Fibroblast of lung (primary cell): ENCODE measurements at regions not wholly inside any gene's neighbourhood (a gene's known extent, or its start where the extent isn't known, plus 50 kb on each side); places are given as distances from the start of the nearest gene placed in this dataset.

ENCODE experiments used
- DNase-seq, 2 donors: peaks; one replicate each; pipeline versions ENCODE4 v3.0.0 to v3.0.0-alpha.2; 2010; ENCODE audit warnings: low read depth in 2 of 2
- H2AFZ ChIP-seq: 2 replicates; pipeline ENCODE4 v1.5.1; 2012; ENCODE audit warnings: low read length, control low read depth, inconsistent platforms
- H3K27ac ChIP-seq: 2 replicates; pipeline ENCODE4 v1.5.1; 2011; ENCODE audit warnings: low read length, control low read depth; ENCODE audit not compliant: insufficient read depth
- H3K27me3 ChIP-seq: 2 replicates; pipeline ENCODE4 v1.5.1; 2011; ENCODE audit warnings: mild to moderate bottlenecking, low read length; ENCODE audit not compliant: control insufficient read depth, insufficient read depth
- H3K36me3 ChIP-seq: 2 replicates; pipeline ENCODE4 v1.5.1; 2011; ENCODE audit warnings: low read length; ENCODE audit not compliant: control insufficient read depth, insufficient read depth
- H3K4me1 ChIP-seq: 2 replicates; pipeline ENCODE4 v1.5.1; 2011; ENCODE audit warnings: low read length; ENCODE audit not compliant: control insufficient read depth, insufficient read depth; ENCODE audit errors: extremely low read depth
- H3K4me2 ChIP-seq: 2 replicates; pipeline ENCODE4 v1.5.1; 2011; ENCODE audit warnings: low read length, control low read depth; ENCODE audit not compliant: insufficient read depth; ENCODE audit errors: extremely low read depth
- H3K4me3 ChIP-seq, 4 experiments: fragments of 200-600 bp in 1 of 4; sonication (generic) in 1 of 4; replicated peaks in 1 of 4; 2 replicates each; pipeline ENCODE4 v1.5.1; 2011 to 2016; ENCODE audit warnings: low read length in 4 of 4, low read depth in 3 of 4, mild to moderate bottlenecking in 3 of 4, control low read depth in 2 of 4, inconsistent platforms in 1 of 4, mixed read lengths in 1 of 4; ENCODE audit not compliant: insufficient read depth in 1 of 4; ENCODE audit errors: control extremely low read depth in 1 of 4
- H3K79me2 ChIP-seq: 2 replicates; pipeline ENCODE4 v1.5.1; 2012; ENCODE audit warnings: mild to moderate bottlenecking, low read length, inconsistent platforms; ENCODE audit not compliant: control insufficient read depth, insufficient read depth
- H3K9ac ChIP-seq: 2 replicates; pipeline ENCODE4 v1.5.1; 2011; ENCODE audit warnings: mild to moderate bottlenecking, low read length, control low read depth; ENCODE audit not compliant: insufficient read depth
- H3K9me3 ChIP-seq: 2 replicates; pipeline ENCODE4 v1.5.1; 2012; ENCODE audit warnings: low read depth, low read length; ENCODE audit not compliant: control insufficient read depth, insufficient read depth
- H4K20me1 ChIP-seq: 2 replicates; pipeline ENCODE4 v1.5.1; 2011; ENCODE audit warnings: low read length; ENCODE audit not compliant: control insufficient read depth, insufficient read depth; ENCODE audit errors: extremely low read depth
- EZH2 ChIP-seq: IDR thresholded peaks from 2 replicates; pipeline ENCODE4 v1.5.1; 2012; ENCODE audit warnings: low read length, control low read depth, mild to moderate bottlenecking; ENCODE audit errors: missing control alignments
- TF ChIP-seq, protein P1 (sequence below), 2 donors: IDR thresholded peaks in 1 of 2; conservative IDR thresholded peaks in 1 of 2; 1 replicate in 1 of 2; 2 replicates in 1 of 2; pipeline ENCODE4 v1.5.1; 2011 to 2012; ENCODE audit warnings: low read length in 2 of 2, control low read depth in 1 of 2, inconsistent platforms in 1 of 2, low read depth in 1 of 2, mild to moderate bottlenecking in 1 of 2

DNA sequence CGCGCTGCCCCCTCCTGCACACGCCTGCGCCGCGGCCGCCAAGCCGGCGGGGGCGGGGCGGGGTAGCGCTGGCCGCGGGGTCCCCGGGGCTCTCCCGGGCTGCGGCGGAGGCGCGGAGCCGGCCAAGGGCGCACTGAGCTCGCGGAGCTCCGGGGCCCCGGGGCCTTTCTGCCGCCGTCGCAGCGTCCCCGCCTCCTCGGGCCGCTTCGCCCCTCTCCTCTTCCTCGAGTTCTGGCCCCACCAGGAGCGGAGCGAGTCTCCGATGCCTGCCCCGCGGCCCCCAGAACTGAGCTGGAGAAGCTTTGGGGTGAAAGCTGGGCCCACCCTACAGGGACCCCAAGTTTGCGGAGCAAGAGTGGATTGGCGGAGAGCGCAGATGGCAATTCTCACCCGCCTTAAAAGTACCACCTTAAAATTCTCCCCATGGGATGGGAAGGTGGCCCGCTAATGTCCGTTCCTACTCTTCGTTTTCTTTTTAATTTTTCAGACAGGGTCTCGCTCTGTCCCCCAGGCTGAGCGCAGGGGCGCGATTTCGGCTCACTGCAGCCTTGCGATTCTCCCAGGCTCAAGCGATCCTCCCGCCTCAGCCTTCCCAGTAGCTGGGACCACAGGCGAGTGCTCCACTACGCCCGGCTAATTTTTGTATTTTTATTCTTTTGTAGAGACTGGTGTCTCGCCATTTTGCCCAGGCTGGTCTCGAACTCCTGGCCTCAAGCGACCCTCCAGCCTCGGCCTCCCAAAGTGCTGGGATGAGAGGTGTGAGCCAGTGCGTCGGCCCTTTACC is 129.6 kb downstream of the NDUFA12 start:
- Histone ChIP-seq H3K4me1 (no peaks in the 10 kb centered on the region), H3K4me3 (peak overlapping the region in 2 of 4 experiments; percentile 30 to 41), H3K4me2 (peak overlapping the region; percentile 35), H3K9me3 (no peaks in the 10 kb centered on the region), H3K27ac (no peak overlapping the region), H3K36me3 (no peaks in the 10 kb centered on the region), H4K20me1 (no peaks in the 10 kb centered on the region), H3K27me3 (peaks cover 51% of the 10 kb centered on the region), H3K79me2 (no peaks in the 10 kb centered on the region), H2AFZ (no peak overlapping the region), H3K9ac (no peak overlapping the region)
- DNase-seq, result no peak
- peak; percentile 95 for TF ChIP-seq EZH2
- TF ChIP-seq, protein P1, sequence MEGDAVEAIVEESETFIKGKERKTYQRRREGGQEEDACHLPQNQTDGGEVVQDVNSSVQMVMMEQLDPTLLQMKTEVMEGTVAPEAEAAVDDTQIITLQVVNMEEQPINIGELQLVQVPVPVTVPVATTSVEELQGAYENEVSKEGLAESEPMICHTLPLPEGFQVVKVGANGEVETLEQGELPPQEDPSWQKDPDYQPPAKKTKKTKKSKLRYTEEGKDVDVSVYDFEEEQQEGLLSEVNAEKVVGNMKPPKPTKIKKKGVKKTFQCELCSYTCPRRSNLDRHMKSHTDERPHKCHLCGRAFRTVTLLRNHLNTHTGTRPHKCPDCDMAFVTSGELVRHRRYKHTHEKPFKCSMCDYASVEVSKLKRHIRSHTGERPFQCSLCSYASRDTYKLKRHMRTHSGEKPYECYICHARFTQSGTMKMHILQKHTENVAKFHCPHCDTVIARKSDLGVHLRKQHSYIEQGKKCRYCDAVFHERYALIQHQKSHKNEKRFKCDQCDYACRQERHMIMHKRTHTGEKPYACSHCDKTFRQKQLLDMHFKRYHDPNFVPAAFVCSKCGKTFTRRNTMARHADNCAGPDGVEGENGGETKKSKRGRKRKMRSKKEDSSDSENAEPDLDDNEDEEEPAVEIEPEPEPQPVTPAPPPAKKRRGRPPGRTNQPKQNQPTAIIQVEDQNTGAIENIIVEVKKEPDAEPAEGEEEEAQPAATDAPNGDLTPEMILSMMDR (conservative IDR thresholded peaks at IDR 0.05 in 1 of 2, IDR thresholded peaks at IDR 0.05 in 1 of 2; ENCODE audit: low read depth in 1 of 2, low read length in 2 of 2), result no peak

DNA sequence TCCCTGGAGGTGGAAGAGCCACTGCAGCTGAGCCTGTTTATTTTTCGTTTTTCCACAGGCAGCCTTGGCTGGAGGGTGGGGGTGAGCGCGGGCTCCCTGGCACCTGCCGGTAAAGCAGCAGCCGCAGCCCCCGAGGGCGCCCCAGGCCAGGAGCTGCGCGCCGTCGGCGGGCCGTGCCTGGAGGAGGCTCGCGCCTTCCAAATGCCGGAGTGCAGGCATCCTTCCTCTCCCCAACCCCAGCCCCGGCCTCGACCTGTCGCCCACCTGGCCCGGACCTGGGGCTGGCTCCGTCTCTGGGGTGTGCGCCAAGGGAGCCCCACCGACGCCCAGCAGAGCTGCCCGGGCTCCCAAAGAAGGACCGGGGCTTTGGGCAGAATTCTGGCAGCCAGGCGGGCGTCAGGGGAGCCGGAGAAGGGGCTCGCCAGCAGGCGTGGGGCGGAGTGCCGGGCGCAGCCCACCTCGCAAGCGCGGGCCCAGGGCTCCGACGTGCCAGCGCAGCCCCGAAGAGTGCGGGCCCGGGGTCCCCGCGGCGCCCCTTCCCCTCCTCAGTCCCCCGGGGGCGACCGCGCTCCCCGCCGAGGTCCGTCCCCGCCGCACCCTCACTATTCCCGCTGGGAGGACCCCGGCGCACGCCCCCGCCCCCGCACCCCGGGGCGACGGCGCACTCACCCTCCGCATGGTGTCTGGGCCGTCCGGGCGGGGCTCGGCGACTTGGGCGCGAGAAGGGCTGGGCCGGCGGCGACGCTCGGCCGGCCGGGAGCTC is 130.3 kb downstream of the NDUFA12 start:
- no peak for DNase-seq
- H3K27ac ChIP-seq, result no peak overlapping the region
- H3K4me3 ChIP-seq, result peak overlapping the region in 1 of 4 experiments; percentile 14
- no peak overlapping the region for H3K4me2 ChIP-seq
- H3K9me3 ChIP-seq, result no peaks in the 10 kb centered on the region
- no peaks in the 10 kb centered on the region for H3K79me2 ChIP-seq
- H3K9ac ChIP-seq, result no peak overlapping the region
- TF ChIP-seq, protein P1 (conservative IDR thresholded peaks at IDR 0.05 in 1 of 2, IDR thresholded peaks at IDR 0.05 in 1 of 2; ENCODE audit: low read depth in 1 of 2, low read length in 2 of 2), result no peak
- H3K4me1 ChIP-seq, result no peaks in the 10 kb centered on the region
- H4K20me1 ChIP-seq, result no peaks in the 10 kb centered on the region
- peaks cover 51% of the 10 kb centered on the region for H3K27me3 ChIP-seq
- no peaks in the 10 kb centered on the region for H3K36me3 ChIP-seq
- H2AFZ ChIP-seq, result no peak overlapping the region

DNA sequence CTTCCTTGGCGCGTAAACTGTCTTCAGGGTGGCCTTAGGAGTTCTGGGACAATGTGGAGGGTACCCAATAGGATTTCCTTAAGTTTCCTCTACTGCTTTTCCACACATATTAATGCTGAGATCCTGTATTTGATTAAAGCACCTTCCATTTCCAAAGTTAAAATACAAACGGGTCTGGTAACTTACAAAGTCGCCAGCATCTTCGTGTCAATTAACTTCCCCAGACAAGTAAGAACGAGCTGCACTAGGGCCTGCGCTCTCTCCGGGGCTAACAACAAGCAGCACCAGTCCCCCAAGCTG is 130.9 kb downstream of the NDUFA12 start:
- H4K20me1 ChIP-seq, result no peaks in the 10 kb centered on the region
- no peak overlapping the region for H2AFZ ChIP-seq
- no peak overlapping the region for H3K4me3 ChIP-seq
- no peaks in the 10 kb centered on the region for H3K9me3 ChIP-seq
- H3K36me3 ChIP-seq, result no peaks in the 10 kb centered on the region
- H3K27ac ChIP-seq, result no peak overlapping the region
- H3K27me3 ChIP-seq, result peaks cover 51% of the 10 kb centered on the region
- peak; percentile 80 for TF ChIP-seq EZH2
- TF ChIP-seq, protein P1 (conservative IDR thresholded peaks at IDR 0.05 in 1 of 2, IDR thresholded peaks at IDR 0.05 in 1 of 2; ENCODE audit: low read depth in 1 of 2, low read length in 2 of 2), result no peak
- H3K79me2 ChIP-seq, result no peaks in the 10 kb centered on the region
- H3K4me2 ChIP-seq, result no peak overlapping the region
- H3K4me1 ChIP-seq, result no peaks in the 10 kb centered on the region
- DNase-seq, result no peak
- H3K9ac ChIP-seq, result no peak overlapping the region
